ENCODE measurements at regions not wholly inside any gene's neighbourhood (a gene's known extent, or its start where the extent isn't known, plus 50 kb on each side); places are given as distances from the start of the nearest gene placed in this dataset.

GRCh38 chr14:84024231-84024820 is 1505.6 kb upstream of the FLRT2 start:
- TF ChIP-seq EP300 (IDR thresholded peaks at IDR 0.05) (no peak), POLR2AphosphoS5 (IDR thresholded peaks at IDR 0.05) (no peak), POLR2A (IDR thresholded peaks at IDR 0.05) (no peak)
- TF ChIP-seq, protein P1, sequence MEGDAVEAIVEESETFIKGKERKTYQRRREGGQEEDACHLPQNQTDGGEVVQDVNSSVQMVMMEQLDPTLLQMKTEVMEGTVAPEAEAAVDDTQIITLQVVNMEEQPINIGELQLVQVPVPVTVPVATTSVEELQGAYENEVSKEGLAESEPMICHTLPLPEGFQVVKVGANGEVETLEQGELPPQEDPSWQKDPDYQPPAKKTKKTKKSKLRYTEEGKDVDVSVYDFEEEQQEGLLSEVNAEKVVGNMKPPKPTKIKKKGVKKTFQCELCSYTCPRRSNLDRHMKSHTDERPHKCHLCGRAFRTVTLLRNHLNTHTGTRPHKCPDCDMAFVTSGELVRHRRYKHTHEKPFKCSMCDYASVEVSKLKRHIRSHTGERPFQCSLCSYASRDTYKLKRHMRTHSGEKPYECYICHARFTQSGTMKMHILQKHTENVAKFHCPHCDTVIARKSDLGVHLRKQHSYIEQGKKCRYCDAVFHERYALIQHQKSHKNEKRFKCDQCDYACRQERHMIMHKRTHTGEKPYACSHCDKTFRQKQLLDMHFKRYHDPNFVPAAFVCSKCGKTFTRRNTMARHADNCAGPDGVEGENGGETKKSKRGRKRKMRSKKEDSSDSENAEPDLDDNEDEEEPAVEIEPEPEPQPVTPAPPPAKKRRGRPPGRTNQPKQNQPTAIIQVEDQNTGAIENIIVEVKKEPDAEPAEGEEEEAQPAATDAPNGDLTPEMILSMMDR (IDR thresholded peaks at IDR 0.05), result no peak
